GM21423 (cell line): ENCODE measurements at regions not wholly inside any gene's neighbourhood (a gene's known extent, or its start where the extent isn't known, plus 50 kb on each side); places are given as distances from the start of the nearest gene placed in this dataset.

Source experiments
- ATAC-seq: cut with Tn5 transposase; IDR thresholded peaks from one replicate; pipeline ENCODE4 v1.9.1; 2021; ENCODE audit warnings: mild to moderate bottlenecking, moderate library complexity; ENCODE audit not compliant: unreplicated experiment

DNA sequence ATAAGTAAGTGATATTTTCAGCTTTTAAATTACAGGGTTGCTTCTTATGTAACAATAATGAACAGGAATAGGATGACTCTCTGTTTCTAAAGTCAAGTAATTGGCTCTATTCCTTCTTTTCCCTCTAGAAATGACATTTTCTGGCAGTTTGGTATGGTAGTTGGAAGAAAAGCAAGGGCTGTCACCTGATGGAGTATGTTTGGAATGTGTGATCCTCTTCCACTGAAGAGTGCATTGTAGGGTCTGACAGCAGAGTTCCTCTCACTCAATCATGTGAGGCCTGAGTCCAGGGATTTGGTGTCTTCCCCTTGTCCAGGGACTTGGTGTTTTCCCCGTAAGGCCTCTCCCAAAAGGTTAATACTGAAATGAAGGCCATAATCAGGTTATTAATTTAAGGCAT is 233.8 kb upstream of the FBXL7 start:
- ATAC-seq: no peak

DNA sequence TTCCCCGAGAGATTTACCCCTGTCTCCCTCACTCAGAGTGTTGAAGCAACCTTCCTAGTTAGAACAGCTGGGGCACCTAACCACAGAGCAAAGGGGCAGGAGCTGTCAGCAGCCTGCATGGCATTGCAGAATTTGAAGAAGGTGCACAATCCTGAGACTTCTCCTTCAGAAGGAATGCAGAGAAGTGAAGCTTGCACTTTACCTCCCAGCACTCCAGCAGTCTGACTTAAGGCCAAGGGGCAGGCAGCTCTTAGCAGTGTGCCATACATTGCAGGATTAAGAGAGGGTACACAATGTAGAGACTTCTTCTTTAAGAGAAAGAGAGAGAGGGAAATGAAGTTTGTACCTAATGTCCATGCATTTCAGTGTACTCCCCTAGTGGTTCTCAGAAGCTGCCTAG is 236.0 kb upstream of the FBXL7 start:
- no peak for ATAC-seq

DNA sequence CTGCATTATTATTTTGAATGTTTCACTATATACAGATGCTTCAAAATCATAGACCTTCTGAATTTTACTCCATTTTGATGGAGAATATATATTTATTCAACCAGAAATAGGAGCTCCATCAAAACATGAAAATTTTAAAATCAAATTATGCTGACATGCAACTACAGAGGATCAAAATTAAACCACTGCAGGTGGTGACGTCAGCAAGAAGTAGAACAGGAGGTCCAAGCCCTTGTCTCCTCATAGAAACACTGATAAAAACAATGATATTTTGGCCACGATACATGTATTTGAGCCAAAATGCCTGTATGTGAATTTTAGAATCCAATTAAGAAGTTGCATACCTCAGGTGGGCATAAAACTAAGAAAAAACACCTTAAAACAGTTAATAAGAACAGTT is 236.6 kb upstream of the FBXL7 start:
- no peak for ATAC-seq

DNA sequence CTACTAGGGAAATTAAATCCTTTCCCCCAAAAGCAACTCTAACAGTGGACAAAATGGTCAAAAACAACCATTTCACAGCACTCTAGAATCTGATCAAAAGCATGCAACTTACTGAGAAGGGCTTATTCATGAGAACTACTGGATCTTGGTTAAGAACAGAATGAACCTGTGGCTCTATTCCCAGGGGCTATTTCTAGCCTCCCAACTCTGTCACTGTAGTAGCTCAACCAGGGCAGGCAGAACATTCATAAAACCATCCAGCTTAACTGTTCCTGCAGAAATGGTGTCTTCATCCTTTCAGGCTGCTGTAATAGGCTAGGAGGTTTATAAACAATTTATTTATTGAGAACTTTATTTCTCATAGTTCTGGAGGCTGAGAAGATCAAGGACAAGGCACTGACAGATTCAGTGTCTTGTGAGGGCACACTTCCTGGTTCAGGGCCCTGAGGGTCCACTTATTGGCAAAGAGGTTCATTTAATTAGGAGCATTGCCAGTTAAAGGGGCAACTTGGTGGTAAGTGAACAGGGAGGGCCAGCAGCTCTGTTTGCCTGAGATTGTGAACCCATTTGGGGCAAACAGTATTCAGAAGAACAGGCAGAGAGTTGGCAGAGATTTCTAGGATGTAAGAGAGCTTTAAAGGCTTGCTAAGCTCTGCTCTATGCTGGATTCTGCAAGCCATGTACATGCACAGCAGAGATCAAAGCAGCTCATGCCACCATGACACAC is 238.5 kb upstream of the FBXL7 start:
- no peak for ATAC-seq

DNA sequence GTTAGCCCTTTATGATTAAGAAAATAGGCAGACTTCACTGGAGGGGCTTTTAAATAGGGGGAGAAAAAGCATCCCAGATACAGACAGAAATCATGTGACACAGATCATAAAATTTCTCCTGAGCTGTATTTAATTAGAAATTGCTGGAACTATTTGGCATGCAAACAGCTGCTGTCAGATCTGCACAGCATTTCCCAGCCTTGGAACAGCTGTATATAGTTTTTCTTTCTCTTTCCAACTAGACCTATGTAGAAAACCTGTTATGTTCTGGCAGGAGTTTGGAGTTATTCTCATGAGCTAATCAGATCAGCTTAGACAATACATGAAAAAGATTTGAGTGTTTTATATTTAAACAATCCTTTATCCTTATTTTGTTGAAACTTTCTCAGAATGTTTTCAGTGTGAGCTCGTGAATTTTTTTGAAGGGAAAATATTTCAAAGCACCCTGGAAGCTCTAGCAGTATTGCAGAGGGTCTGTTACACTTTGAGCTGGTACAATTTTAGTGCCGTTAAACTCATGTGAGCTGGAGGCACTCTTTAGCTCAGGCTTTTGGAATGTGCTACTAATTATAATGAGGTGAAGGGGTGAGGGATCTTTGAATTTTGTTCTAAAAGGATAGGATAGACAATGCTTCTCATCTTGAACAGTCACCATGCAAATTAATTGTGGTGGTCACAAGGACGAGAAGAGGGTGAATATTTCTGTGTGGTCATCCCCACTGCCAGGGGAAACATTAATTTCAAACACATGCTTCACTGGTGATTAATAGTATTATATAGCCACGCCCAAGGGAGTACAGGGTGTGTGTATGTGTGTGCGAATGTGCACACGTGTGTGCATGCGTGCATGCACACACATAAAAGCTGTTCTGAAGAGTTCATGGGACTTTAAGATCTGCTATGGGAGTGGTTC is 239.4 kb upstream of the FBXL7 start:
- ATAC-seq: no peak

DNA sequence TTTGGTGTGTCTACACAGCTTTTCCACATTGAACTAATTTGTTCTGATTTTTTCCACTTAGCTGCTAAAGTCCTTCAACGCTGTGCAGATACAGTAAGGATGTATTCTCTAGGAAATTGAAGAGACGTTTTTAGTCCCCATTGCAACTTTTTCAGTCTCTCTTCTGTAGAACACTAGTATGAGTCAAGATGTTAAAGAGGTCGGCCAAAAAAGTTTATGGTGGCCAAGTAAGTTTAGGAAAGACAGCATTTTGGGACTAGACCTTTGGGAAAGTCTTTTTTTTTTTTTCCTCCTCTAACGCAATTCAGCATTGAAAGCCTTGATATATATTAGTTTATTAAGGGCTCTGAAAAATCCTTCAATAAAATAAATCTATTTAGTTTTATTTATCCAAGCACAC is 243.5 kb upstream of the FBXL7 start:
- no peak for ATAC-seq

DNA sequence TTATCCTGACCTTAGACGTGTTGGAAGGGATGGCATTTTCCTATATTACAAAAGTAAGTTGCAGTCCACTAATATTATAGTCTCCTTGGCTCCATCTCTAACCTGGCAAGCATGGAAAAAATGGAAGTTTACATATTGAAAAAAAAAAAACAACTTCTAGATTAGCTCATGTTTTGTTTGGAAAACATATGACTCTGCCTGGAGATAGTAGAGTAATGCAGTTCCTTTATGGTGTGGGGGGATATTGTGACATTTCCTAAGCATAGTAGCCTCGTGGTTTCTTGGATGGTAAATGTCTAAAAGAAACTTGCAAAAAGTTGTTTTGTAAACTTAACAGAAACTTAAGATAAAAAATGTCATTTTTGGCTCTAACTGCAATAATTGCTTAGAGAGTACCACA is 244.4 kb upstream of the FBXL7 start:
- ATAC-seq: no peak

DNA sequence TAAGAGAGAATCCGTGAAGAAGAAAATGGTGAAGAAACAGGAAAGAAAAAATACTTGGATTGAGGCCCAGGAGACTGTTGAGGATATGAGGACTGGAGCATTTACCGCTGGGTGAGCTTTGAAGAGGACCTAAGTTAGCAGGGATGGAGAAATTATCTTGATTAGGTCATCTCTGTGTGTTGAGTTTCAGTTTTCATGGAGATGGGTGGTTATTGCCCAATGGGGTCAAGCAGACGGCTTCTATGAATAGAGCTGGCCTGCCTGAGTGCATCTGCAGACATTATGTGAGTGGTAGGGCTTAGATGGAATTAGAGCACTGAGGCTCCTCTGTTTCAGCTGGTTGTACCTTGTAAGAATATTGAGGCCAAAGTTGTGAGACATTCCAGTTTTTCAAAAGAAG is 245.4 kb upstream of the FBXL7 start:
- no peak for ATAC-seq

DNA sequence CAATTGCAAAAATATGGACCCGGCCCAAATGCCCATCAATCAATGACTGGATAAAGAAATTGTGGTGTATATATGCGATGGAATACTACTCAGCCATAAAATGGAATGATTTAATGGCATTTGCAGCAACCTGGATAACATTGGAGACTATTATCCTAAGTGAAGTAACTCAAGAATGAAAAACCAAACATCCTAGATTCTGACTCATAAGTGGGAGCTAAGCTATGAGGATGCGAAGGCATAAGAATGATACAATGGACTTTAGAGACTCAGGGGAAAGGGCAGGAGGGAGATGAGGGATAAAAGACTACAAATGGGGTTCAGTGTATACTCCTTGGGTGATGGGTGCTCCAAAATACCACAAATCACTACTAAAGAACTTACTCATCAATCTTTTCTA is 247.6 kb upstream of the FBXL7 start:
- no peak for ATAC-seq

DNA sequence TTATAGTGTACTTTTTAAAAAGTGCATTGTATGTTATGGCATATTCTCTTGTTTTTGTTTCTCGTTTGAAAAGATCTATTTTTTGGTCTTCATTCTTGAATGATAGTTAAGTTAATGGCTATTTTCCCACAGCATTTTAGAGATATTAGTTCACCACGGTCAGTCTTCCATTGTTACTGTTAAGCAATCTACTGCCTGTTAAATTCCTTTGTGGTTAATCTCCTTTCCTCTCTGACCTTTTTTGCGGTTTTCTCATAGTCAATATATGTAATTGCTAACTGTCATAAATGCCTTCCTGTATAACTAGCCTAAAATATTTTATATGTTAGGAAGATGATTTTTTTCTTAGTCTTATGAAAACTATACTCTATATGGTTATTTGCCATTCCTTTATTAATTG is 250.8 kb upstream of the FBXL7 start:
- ATAC-seq: no peak

DNA sequence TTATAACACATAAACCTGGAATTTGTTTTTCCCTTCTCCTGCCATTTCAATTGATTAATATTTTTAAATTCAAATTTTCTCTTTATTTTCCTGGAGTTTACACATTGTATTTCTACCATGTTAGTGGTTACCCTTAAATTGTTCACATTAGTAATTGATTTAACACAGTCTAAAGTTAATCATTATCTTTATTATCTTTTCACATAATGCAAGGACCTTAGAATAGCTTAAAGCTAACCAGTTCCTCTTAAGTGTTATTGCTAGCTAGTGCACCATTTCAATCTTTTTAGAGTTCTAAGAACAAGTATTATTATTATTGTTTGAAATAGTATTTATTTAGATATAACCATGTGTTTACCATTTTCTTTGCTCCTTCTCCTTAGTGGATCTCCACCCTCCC is 251.2 kb upstream of the FBXL7 start:
- no peak for ATAC-seq

DNA sequence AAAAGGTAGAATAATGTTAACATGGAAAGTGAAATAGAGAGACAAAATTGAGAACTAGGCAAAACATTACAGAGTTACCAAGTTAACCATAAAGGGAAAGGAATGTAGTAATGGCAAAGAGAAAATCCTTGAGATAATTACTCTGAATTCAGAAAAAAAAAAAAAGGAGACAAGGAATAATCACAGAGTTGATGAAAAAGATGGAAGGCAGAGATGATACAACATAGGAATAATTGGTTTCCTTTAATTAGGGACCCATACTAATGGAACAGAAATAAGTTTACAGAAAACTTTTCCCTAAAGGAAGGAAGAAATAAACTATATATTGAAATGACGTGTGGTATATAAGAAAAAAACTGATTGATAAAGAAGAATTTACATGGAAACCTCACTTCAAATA is 254.1 kb upstream of the FBXL7 start:
- ATAC-seq: no peak

DNA sequence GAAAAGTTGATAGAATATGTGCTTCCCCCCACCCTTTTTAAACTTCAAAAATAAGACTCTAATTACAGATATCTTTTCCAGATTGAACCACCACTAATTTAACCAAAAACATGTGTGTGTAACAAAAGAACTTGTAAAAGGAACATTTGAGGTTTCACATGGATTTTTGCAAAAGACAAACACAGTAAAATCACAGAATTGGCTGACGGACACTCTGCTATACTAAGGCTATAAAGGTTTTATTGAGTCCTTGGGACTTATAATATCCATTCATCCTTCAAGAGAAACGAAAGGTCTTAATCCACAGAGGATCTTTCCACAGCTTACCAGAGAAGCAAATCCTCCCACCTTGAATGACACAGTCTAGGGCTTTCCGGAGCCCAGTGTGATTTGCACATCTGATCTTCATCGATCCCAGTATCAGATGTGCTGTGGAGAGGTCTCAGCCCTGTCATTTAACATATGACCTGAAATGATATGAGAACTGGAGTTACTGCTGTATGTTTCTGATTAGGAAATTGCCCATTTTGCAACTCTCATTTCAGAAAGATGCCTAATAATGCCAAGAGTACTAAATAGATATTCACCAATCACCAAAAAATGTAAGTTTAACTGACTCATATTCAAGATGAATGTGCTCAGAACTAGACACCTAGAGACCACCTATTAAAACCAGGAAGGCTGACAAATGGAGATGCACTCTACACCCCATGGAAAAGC is 256.5 kb upstream of the FBXL7 start:
- no peak for ATAC-seq

DNA sequence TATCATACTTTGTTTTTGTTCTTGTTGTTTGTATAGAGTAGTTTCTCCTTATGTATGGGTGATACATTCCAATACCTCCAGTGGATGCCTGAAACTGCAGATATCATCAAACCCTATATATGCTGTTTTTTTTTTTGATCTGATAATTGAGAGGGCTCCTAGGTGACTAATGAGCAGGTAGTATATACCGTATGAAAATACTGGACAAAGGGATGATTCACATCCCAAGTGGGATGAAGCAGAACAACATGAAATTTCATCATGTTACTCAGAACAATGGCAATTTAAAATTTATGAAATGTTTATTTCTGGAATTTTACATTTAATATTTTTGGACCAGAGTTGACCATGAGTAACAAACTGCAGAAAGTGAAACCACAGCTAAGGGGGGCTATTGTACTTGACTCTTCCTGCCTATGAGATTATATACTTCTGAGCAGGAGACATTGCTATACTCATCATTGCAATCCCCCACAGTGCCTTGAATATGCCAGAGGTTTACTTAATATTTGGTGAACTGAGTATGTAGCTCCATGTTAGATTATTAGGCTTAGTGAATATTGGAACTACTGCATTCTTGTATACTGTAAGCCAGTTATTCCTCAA is 258.7 kb upstream of the FBXL7 start:
- no peak for ATAC-seq

DNA sequence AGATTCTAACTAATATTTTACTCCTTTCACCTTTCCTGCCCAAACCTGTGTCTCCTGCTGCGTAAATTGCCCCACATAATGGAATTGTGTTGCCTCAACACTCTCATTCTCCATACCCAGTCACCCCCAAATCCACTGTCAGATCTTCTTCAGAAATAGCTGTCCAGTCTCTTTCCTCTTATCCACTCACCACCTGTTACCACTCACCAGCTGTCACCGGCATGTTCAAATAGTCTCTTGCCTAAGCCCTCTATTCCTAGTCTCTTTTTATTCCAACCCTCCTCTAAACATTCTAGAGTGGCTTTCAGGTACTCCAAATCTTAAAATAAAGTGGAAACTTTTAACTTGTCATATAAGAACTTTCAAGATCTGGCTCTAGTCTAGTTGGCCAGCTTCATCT is 262.0 kb upstream of the FBXL7 start:
- ATAC-seq: no peak

DNA sequence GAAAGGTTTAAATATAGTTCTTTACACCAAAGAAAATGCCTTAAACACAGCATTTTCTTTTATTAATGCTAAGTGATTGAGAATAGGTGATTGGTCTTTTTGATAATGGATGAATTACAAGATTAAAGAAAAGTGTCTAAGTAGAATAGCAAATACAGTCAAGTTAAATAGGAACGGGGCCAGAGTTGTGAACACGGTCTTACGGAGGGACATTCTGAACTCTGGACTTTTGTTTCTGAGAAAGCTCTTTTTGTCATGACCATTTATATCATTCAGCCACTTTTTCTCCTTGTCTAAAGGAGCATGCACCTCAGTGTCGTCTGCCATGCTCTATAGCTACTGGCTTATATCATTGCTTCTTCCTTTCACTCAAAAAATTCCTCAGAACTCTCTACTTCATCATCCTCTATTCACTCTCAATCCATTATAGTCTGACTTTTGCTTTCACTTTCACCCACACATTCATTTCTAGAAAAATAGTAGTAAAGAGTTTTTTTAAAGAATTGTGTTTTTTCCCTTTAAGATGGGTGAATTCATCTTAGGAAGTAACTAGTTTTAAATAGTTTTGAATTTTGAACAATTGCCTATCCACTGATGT is 263.0 kb upstream of the FBXL7 start:
- ATAC-seq: no peak

DNA sequence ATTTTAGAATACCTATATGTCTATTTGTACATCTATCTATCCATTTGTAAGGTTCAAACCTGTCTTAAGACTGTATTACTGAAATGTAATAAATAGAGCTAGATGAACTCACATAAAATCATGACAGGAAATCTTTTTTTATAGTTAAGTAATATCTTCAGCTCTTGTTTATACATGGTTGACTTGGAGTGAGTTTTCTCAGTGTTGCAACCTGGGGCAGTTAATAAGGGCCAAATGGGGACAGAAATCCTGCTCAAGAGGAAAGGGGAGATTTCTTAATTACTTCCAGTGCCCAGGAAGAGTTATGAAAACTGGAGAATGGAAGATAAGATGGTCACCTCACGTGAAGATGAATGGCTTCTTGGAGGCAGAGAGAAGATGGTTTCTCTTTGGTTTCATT is 265.1 kb upstream of the FBXL7 start:
- no peak for ATAC-seq

DNA sequence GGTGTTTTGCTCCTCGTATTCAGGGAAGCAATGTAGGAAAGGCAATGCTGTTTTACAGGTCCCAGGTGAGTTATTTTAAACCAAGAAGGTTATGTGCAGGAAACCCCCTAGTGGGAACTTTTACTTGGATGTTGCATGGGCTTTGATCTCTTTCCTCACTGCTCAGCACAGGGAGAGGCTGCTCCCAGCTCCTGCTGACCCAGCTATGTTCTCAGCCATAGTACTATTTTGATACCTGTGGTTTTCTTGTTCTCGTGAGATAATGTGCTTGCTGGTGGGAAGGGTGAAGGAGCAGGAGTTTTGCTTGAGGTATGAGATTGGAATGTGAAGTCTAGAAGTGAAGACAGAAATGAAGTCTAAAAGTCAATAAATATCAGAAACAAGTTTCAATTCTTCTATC is 265.6 kb upstream of the FBXL7 start:
- no peak for ATAC-seq

DNA sequence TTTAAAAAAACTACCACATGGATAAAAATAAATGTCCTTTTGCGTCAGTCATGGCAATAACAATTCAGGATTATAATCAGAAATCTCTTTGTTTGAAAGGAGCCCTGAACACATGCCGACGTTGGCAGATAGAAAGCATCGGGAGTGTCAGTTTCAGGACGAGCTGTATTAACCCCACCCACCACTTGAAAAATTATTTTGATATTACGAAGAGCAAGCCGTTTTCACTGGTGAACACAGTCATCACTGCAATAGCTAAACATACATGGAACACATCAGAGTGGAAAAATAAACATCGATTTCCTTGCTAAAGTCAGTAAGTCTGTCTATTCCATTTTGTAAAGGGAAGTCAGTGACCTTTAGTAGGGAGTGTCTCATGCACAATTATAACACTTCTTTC is 266.4 kb upstream of the FBXL7 start:
- no peak for ATAC-seq

DNA sequence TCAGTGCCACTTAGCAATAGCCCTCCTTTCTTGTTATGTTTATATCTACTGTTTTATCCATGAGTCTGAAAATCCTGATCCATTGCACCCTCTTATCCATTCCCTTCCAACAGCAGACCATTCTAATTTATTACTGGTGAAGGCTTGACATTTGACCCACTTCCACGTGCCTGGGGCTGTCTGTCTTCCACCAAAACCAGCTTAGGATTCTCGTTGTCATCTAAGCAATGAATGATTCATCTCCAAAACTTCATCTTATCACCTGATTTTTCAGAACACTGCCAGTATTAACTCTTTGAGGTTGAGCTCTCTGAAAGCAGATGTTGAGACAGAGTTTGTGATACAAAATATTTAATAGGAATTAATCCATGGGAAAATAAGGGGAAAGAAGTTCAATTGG is 277.8 kb upstream of the FBXL7 start:
- no peak for ATAC-seq

DNA sequence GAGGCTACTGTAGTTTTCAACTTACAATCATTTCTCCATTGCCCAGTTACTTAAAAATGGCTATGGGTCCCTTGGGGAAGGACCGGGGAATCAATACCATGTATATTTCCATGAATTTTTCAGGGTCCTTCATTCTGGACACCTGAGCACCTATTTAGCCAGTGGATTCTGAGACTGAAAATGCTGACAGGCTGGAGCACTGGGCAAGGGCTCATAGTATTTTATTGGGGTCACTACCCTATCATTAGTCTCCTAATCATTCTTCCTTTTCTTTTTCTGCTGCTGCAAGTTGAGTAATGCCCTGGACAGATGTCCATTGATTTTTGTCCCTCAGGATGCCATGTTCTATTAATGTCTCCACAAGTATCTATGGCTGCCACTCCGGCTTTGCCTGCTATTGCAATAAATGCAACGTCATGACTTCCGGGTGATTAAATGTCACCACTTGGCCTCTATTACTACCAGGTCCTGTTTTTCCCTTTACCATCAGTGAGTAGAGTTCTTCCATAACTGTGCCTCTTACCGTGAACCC is 279.3 kb upstream of the FBXL7 start:
- ATAC-seq: no peak
